Loucy (cell line): ENCODE measurements at regions not wholly inside any gene's neighbourhood (a gene's known extent, or its start where the extent isn't known, plus 50 kb on each side); places are given as distances from the start of the nearest gene placed in this dataset.

Experiments
- H2AFZ ChIP-seq: fragments of 200-600 bp; sonication (generic); 2 replicates; pipeline ENCODE4 v1.6.0; 2016; ENCODE audit warnings: antibody characterized with exemption, mild to moderate bottlenecking, low read length, moderate library complexity
- H3F3A ChIP-seq: fragments of 200-600 bp; 2 replicates; pipeline ENCODE4 v1.6.0; 2016; ENCODE audit warnings: antibody characterized with exemption, low read depth, mild to moderate bottlenecking
- H3K27me3 ChIP-seq: fragments of 200-600 bp; sonication (generic); 2 replicates; pipeline ENCODE4 v1.6.1; 2014; ENCODE audit warnings: low read length, mild to moderate bottlenecking; ENCODE audit not compliant: insufficient read depth, poor library complexity, severe bottlenecking
- H3K36me3 ChIP-seq: fragments of 200-600 bp; sonication (generic); 2 replicates; pipeline ENCODE4 v1.6.1; 2016; ENCODE audit warnings: low read length; ENCODE audit not compliant: insufficient read depth
- H3K4me1 ChIP-seq: fragments of 200-600 bp; sonication (generic); 2 replicates; pipeline ENCODE4 v1.5.1; 2014; ENCODE audit warnings: low read length, mild to moderate bottlenecking; ENCODE audit not compliant: insufficient read depth, poor library complexity, severe bottlenecking
- H3K4me2 ChIP-seq: fragments of 200-600 bp; sonication (generic); 2 replicates; pipeline ENCODE4 v1.6.0; 2014; ENCODE audit warnings: antibody characterized with exemption, low read length, low read depth, mild to moderate bottlenecking; ENCODE audit not compliant: poor library complexity, severe bottlenecking
- H3K4me3 ChIP-seq: fragments of 200-600 bp; sonication (generic); 2 replicates; pipeline ENCODE4 v1.5.1; 2014; ENCODE audit warnings: low read length, mild to moderate bottlenecking, mixed read lengths; ENCODE audit not compliant: poor library complexity, severe bottlenecking
- H3K79me2 ChIP-seq: fragments of 200-600 bp; sonication (generic); 2 replicates; pipeline ENCODE4 v1.6.1; 2014; ENCODE audit warnings: low read length; ENCODE audit not compliant: insufficient read depth
- H3K9ac ChIP-seq: fragments of 200-600 bp; sonication (generic); 2 replicates; pipeline ENCODE4 v1.6.0; 2014; ENCODE audit warnings: mild to moderate bottlenecking, low read depth, low read length, moderate library complexity; ENCODE audit not compliant: poor library complexity, severe bottlenecking
- H3K9me2 ChIP-seq: fragments of 200-600 bp; sonication (generic); replicated peaks from 2 replicates; pipeline ENCODE4 v1.6.1; 2016; ENCODE audit warnings: low read depth, low read length, mixed read lengths
- H3K9me3 ChIP-seq: fragments of 200-600 bp; sonication (generic); 2 replicates; pipeline ENCODE4 v1.6.1; 2014; ENCODE audit warnings: mild to moderate bottlenecking, antibody characterized with exemption, low read length, low read depth; ENCODE audit not compliant: insufficient read depth
- H4K20me1 ChIP-seq: fragments of 200-600 bp; sonication (generic); 2 replicates; pipeline ENCODE4 v1.6.0; 2014; ENCODE audit warnings: antibody characterized with exemption, low read length, mild to moderate bottlenecking; ENCODE audit not compliant: insufficient read depth, poor library complexity, severe bottlenecking
- EZH2phosphoT487 ChIP-seq: fragments of 200-600 bp; IDR thresholded peaks from 2 replicates; pipeline ENCODE4 v1.6.1; 2018; ENCODE audit warnings: antibody characterized with exemption, mild to moderate bottlenecking, moderate library complexity, borderline replicate concordance
- TF ChIP-seq, protein P1 (sequence below): fragments of 200-600 bp; sonication (generic); conservative IDR thresholded peaks from 2 replicates; pipeline ENCODE4 v1.5.1; 2014; ENCODE audit warnings: mild to moderate bottlenecking, antibody characterized with exemption, low read length

GRCh38 chr13:109656206-109656605, 130.2 kb downstream of the IRS2 start:
- H3F3A ChIP-seq: no peaks in the 10 kb centered on the region
- H2AFZ ChIP-seq: no peak overlapping the region
- no peak overlapping the region for H3K9ac ChIP-seq
- no peak overlapping the region for H3K4me3 ChIP-seq
- H3K9me3 ChIP-seq: no peaks in the 10 kb centered on the region
- no peaks in the 10 kb centered on the region for H3K79me2 ChIP-seq
- H3K4me2 ChIP-seq: no peak overlapping the region
- no peaks in the 10 kb centered on the region for H3K27me3 ChIP-seq
- no peaks in the 10 kb centered on the region for H3K4me1 ChIP-seq
- TF ChIP-seq EZH2phosphoT487: no peak
- TF ChIP-seq, protein P1, sequence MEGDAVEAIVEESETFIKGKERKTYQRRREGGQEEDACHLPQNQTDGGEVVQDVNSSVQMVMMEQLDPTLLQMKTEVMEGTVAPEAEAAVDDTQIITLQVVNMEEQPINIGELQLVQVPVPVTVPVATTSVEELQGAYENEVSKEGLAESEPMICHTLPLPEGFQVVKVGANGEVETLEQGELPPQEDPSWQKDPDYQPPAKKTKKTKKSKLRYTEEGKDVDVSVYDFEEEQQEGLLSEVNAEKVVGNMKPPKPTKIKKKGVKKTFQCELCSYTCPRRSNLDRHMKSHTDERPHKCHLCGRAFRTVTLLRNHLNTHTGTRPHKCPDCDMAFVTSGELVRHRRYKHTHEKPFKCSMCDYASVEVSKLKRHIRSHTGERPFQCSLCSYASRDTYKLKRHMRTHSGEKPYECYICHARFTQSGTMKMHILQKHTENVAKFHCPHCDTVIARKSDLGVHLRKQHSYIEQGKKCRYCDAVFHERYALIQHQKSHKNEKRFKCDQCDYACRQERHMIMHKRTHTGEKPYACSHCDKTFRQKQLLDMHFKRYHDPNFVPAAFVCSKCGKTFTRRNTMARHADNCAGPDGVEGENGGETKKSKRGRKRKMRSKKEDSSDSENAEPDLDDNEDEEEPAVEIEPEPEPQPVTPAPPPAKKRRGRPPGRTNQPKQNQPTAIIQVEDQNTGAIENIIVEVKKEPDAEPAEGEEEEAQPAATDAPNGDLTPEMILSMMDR: no peak
- H4K20me1 ChIP-seq: no peaks in the 10 kb centered on the region
- H3K9me2 ChIP-seq: no peaks in the 10 kb centered on the region
- no peaks in the 10 kb centered on the region for H3K36me3 ChIP-seq

- Histone ChIP-seq H3F3A (no peaks in the 10 kb centered on the region), H3K4me3 (no peak overlapping the region), H3K79me2 (no peaks in the 10 kb centered on the region)
These were observed 130.8 kb downstream of the IRS2 start for GRCh38 chr13:109655611-109656010.

GRCh38 chr13:109655206-109655600, 131.2 kb downstream of the IRS2 start:
- no peaks in the 10 kb centered on the region for H3K79me2 ChIP-seq
- no peaks in the 10 kb centered on the region for H3K27me3 ChIP-seq
- H3K36me3 ChIP-seq: no peaks in the 10 kb centered on the region
- no peak overlapping the region for H3K9ac ChIP-seq
- H3K4me3 ChIP-seq: no peak overlapping the region
- H3K4me2 ChIP-seq: no peak overlapping the region
- no peaks in the 10 kb centered on the region for H3K9me3 ChIP-seq
- H3F3A ChIP-seq: no peaks in the 10 kb centered on the region
- TF ChIP-seq, protein P1: no peak
- TF ChIP-seq EZH2phosphoT487: no peak
- no peak overlapping the region for H2AFZ ChIP-seq
- no peaks in the 10 kb centered on the region for H3K4me1 ChIP-seq
- no peaks in the 10 kb centered on the region for H3K9me2 ChIP-seq
- no peaks in the 10 kb centered on the region for H4K20me1 ChIP-seq

More at GRCh38 chr13:109655611-109656010, 130.8 kb downstream of the IRS2 start:
- Histone ChIP-seq H3K27me3 (no peaks in the 10 kb centered on the region), H3K36me3 (no peaks in the 10 kb centered on the region), H3K4me1 (no peaks in the 10 kb centered on the region), H3K9me3 (no peaks in the 10 kb centered on the region), H3K9me2 (no peaks in the 10 kb centered on the region), H2AFZ (no peak overlapping the region), H4K20me1 (no peaks in the 10 kb centered on the region), H3K4me2 (no peak overlapping the region), H3K9ac (no peak overlapping the region)
- no peak for TF ChIP-seq EZH2phosphoT487
- TF ChIP-seq, protein P1: no peak
